ENCODE measurements at regions not wholly inside any gene's neighbourhood (a gene's known extent, or its start where the extent isn't known, plus 50 kb on each side); places are given as distances from the start of the nearest gene placed in this dataset.

DNA sequence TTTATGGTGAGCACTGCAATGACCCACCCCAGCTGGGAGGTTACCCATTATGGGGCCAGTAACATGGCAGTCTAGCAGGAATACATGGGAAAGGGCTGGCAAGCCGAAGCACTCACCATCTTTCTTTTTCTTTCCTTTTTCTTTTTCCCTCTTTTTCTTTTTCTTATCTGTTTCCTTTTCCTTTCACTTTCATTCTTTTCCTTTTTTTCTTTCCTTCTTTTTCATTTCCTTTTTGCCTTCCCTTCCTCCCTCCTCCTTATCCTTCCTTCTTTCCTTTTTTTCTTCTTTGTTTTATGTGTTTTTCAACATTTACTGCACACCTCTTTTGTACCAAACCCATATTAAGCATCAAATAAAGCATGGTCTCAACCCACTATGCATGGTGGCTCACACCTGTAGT is 501.1 kb downstream of the MED13L start:
- CTCF ChIA-PET, result no interaction called here
- no peak overlapping the region for H2AFZ ChIP-seq (ENCODE audit: low read depth, low read length)
- H3K27ac ChIP-seq (ENCODE audit: insufficient read depth, low read depth, low read length), result no peak overlapping the region
- H3K79me2 ChIP-seq (ENCODE audit: control insufficient read depth, insufficient read depth, low read length), result no peaks in the 10 kb centered on the region
- H3K36me3 ChIP-seq (ENCODE audit: control insufficient read depth in 2 of 2, extremely low read depth in 1 of 2, insufficient read depth in 2 of 2, low read length in 2 of 2), result no peaks in the 10 kb centered on the region
- BruUV-seq (replicated peaks), result no TSS peak
- intact Hi-C loops (cut with micrococcal nuclease) (no loop called here), dilution Hi-C loops (cut with MboI; ENCODE audit: extremely low pct_ligation_motif_present, low sequenced_read_pairs) (no loop called here)
- no peak overlapping the region for H3K4me3 ChIP-seq (replicated peaks in 1 of 3; ENCODE audit: insufficient read depth in 1 of 3, low read depth in 1 of 3, low read length in 3 of 3)
- no peak for TF ChIP-seq POLR2A (IDR thresholded peaks at IDR 0.05; ENCODE audit: low read depth, low read length)
- POLR2A ChIA-PET, result no interaction called here
- H3K4me2 ChIP-seq (ENCODE audit: insufficient read depth, low read length), result no peak overlapping the region
- DNase-seq (ENCODE audit: low read depth, low spot score) (no peak), FAIRE-seq (no peak)
- H3K9ac ChIP-seq (replicated peaks; ENCODE audit: extremely low read depth, insufficient read depth, low read length), result no peak overlapping the region
- no peaks in the 10 kb centered on the region for H3K4me1 ChIP-seq (ENCODE audit: control insufficient read depth, extremely low read depth, insufficient read depth, low read length)
- H3K9me1 ChIP-seq (replicated peaks; ENCODE audit: control insufficient read depth, extremely low read depth, insufficient read depth, low read length), result no peaks in the 10 kb centered on the region
- H3K9me3 ChIP-seq (replicated peaks; ENCODE audit: control insufficient read depth, insufficient read depth, low read length), result peaks cover 7% of the 10 kb centered on the region
- no peaks in the 10 kb centered on the region for H4K20me1 ChIP-seq (replicated peaks; ENCODE audit: control insufficient read depth, extremely low read depth, insufficient read depth, low read length)
- no peaks in the 10 kb centered on the region for H3K27me3 ChIP-seq (ENCODE audit: control insufficient read depth in 2 of 2, insufficient read depth in 2 of 2, low read length in 2 of 2)

DNA sequence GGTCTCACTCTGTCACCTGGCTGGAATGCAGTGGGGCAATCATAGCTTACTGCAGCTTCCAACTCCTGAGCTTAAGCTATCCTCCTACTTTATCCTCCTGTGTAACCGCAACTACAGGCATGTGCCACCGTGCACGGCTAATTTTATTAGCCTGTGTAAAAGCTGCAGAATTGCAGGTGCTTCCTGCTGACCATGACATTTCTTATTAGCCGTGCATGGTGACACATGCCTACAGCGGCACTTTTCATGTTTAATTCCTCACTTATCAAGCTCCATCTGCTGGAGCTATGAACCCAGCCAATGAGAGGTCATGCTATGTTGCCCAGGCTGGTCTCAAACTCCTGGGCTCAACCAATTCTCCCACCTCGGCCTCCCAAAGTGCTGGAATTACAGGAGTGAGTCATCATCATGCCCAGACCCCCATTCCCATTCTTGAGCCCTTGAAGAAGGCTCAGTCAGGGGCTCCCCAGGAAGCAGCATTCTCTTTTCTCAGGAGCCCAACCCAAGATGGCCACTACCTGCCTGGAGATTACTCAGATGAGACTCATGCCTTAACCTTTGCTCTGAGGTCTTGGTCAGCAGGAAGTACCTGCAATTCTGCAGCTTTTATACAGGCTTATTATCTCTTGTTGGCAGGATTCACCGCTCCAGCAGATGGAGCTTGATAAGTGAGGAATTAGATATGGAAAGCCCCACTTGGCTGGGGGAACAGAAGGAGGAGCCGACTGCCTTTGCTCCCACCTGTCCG is 503.2 kb downstream of the MED13L start:
- Histone ChIP-seq H2AFZ (ENCODE audit: low read depth, low read length) (no peak overlapping the region), H3K4me2 (ENCODE audit: insufficient read depth, low read length) (no peak overlapping the region), H3K27me3 (ENCODE audit: control insufficient read depth in 2 of 2, insufficient read depth in 2 of 2, low read length in 2 of 2) (no peaks in the 10 kb centered on the region), H3K79me2 (ENCODE audit: control insufficient read depth, insufficient read depth, low read length) (no peaks in the 10 kb centered on the region), H3K4me3 (replicated peaks in 1 of 3; ENCODE audit: insufficient read depth in 1 of 3, low read depth in 1 of 3, low read length in 3 of 3) (no peak overlapping the region), H3K9me3 (replicated peaks; ENCODE audit: control insufficient read depth, insufficient read depth, low read length) (peaks cover 6% of the 10 kb centered on the region), H4K20me1 (replicated peaks; ENCODE audit: control insufficient read depth, extremely low read depth, insufficient read depth, low read length) (no peaks in the 10 kb centered on the region), H3K9me1 (replicated peaks; ENCODE audit: control insufficient read depth, extremely low read depth, insufficient read depth, low read length) (no peaks in the 10 kb centered on the region), H3K9ac (replicated peaks; ENCODE audit: extremely low read depth, insufficient read depth, low read length) (no peak overlapping the region), H3K36me3 (ENCODE audit: control insufficient read depth in 2 of 2, extremely low read depth in 1 of 2, insufficient read depth in 2 of 2, low read length in 2 of 2) (no peaks in the 10 kb centered on the region), H3K27ac (ENCODE audit: insufficient read depth, low read depth, low read length) (no peak overlapping the region), H3K4me1 (ENCODE audit: control insufficient read depth, extremely low read depth, insufficient read depth, low read length) (no peaks in the 10 kb centered on the region)
- ChIA-PET POLR2A (no interaction called here), CTCF (no interaction called here)
- no peak for TF ChIP-seq POLR2AphosphoS5 (IDR thresholded peaks at IDR 0.05; ENCODE audit: insufficient read depth, low read depth, low read length)
- no peak for TF ChIP-seq FOS (IDR thresholded peaks at IDR 0.05; ENCODE audit: borderline replicate concordance, insufficient read depth, low read length)
- no peak for TF ChIP-seq CTCF (IDR thresholded peaks at IDR 0.05; ENCODE audit: extremely low read depth in 1 of 2, insufficient read depth in 1 of 2, low read depth in 1 of 2, low read length in 2 of 2)
- TF ChIP-seq GATA2 (IDR thresholded peaks at IDR 0.05; ENCODE audit: insufficient read depth, insufficient read length, low read depth, low read length), result no peak
- TF ChIP-seq EZH2 (IDR thresholded peaks at IDR 0.05; ENCODE audit: borderline replicate concordance, low read depth, low read length, severe bottlenecking), result no peak
- TF ChIP-seq MYC (IDR thresholded peaks at IDR 0.05; ENCODE audit: low read depth, low read length), result no peak
- TF ChIP-seq, protein P1, sequence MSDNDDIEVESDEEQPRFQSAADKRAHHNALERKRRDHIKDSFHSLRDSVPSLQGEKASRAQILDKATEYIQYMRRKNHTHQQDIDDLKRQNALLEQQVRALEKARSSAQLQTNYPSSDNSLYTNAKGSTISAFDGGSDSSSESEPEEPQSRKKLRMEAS (IDR thresholded peaks at IDR 0.05; ENCODE audit: insufficient read depth, insufficient read length), result no peak
- no peak for TF ChIP-seq JUN (IDR thresholded peaks at IDR 0.05; ENCODE audit: borderline replicate concordance, insufficient read depth, insufficient read length, low read depth)
- TF ChIP-seq POLR2A (IDR thresholded peaks at IDR 0.05; ENCODE audit: low read depth, low read length), result no peak
- dilution Hi-C loops (cut with MboI; ENCODE audit: extremely low pct_ligation_motif_present, low sequenced_read_pairs) (no loop called here), intact Hi-C loops (cut with micrococcal nuclease) (no loop called here)
- BruUV-seq (replicated peaks), result no TSS peak
- no peak for FAIRE-seq
- DNase-seq (ENCODE audit: low read depth, low spot score), result no peak

Data from endothelial cell of umbilical vein (primary cell).